ENCODE measurements at regions not wholly inside any gene's neighbourhood (a gene's known extent, or its start where the extent isn't known, plus 50 kb on each side); places are given as distances from the start of the nearest gene placed in this dataset.

- H3K27me3 ChIP-seq (ENCODE audit: control insufficient read depth, insufficient read depth, low read length): no peaks in the 10 kb centered on the region
- no peak for DNase-seq (ENCODE audit: low read depth)
- no peak overlapping the region for H3K4me3 ChIP-seq (ENCODE audit: low read depth, low read length)
- no peaks in the 10 kb centered on the region for H3K36me3 ChIP-seq (ENCODE audit: control insufficient read depth, insufficient read depth, low read length)
- TF ChIP-seq CTCF (IDR thresholded peaks at IDR 0.05; ENCODE audit: insufficient read depth, low read length, poor library complexity, severe bottlenecking): no peak
Observed at GRCh38 chr5:105397749-105398148, 1835.2 kb upstream of the NUDT12 start.

GRCh38 chr5:105392710-105393149 lies 1830.1 kb upstream of the NUDT12 start:
- TF ChIP-seq CTCF (IDR thresholded peaks at IDR 0.05; ENCODE audit: insufficient read depth, low read length, poor library complexity, severe bottlenecking): no peak
- Histone ChIP-seq H3K4me3 (ENCODE audit: low read depth, low read length) (no peak overlapping the region), H3K27me3 (ENCODE audit: control insufficient read depth, insufficient read depth, low read length) (no peaks in the 10 kb centered on the region), H3K36me3 (ENCODE audit: control insufficient read depth, insufficient read depth, low read length) (no peaks in the 10 kb centered on the region)
- no peak for DNase-seq (ENCODE audit: low read depth)

DNA sequence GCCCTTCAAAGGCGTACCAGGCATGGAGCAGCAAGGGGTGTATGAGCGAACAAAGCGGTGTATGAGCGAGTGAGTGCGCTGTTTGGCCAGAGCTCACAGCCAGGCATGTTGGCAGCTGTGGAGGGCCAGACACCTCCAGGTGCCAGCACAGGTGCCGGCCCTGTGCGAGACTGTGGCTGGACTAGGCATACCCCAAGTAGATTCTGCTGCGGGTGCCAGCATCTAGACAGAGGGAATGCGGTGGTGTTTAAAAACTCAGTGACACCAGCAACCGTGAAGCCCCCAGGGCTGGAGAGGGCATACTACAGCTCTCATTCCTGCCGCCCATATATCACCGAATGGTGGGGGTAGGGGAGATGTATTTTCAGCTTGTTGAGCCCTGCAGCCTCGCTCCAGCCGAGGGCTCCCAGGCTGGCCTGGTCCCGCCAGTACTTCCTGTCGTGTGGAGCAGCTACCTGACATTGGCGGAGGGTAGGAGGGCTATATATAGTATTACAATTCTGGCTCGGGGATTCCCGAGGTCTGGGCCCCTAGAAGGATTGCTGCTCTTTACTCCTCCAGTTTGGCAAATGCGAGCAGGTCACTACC lies 1829.6 kb upstream of the NUDT12 start:
- DNase-seq (ENCODE audit: low read depth): no peak
- no peaks in the 10 kb centered on the region for H3K27me3 ChIP-seq (ENCODE audit: control insufficient read depth, insufficient read depth, low read length)
- H3K4me3 ChIP-seq (ENCODE audit: low read depth, low read length): no peak overlapping the region
- H3K36me3 ChIP-seq (ENCODE audit: control insufficient read depth, insufficient read depth, low read length): no peaks in the 10 kb centered on the region
- no peak for TF ChIP-seq CTCF (IDR thresholded peaks at IDR 0.05; ENCODE audit: insufficient read depth, low read length, poor library complexity, severe bottlenecking)

DNA sequence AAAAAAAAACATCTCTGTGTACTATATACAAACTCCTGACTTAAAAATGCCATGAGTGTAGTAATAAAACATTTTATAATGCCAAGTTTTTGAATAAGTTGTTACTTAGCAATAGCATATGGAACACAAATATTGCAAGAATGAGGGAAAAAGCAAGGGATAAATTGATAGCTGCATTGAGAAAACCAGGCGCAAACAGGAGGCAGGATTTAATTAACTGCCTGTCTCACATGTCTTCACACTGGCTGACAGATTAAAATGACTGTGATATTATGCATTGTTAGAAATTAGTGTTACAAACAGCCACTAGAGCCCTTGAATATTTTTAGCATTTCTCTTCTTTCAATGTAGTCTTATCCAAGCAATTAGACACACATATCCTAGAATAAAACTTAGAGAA lies 1817.5 kb upstream of the NUDT12 start:
- no peak for TF ChIP-seq CTCF (IDR thresholded peaks at IDR 0.05; ENCODE audit: insufficient read depth, low read length, poor library complexity, severe bottlenecking)
- no peaks in the 10 kb centered on the region for H3K27me3 ChIP-seq (ENCODE audit: control insufficient read depth, insufficient read depth, low read length)
- no peak overlapping the region for H3K4me3 ChIP-seq (ENCODE audit: low read depth, low read length)
- DNase-seq (ENCODE audit: low read depth): no peak
- H3K36me3 ChIP-seq (ENCODE audit: control insufficient read depth, insufficient read depth, low read length): no peaks in the 10 kb centered on the region

GRCh38 chr5:105371169-105371568 lies 1808.6 kb upstream of the NUDT12 start:
- no peak overlapping the region for H3K4me3 ChIP-seq (ENCODE audit: low read depth, low read length)
- no peak for DNase-seq (ENCODE audit: low read depth)
- TF ChIP-seq CTCF (IDR thresholded peaks at IDR 0.05; ENCODE audit: insufficient read depth, low read length, poor library complexity, severe bottlenecking): no peak
- H3K36me3 ChIP-seq (ENCODE audit: control insufficient read depth, insufficient read depth, low read length): no peaks in the 10 kb centered on the region
- no peaks in the 10 kb centered on the region for H3K27me3 ChIP-seq (ENCODE audit: control insufficient read depth, insufficient read depth, low read length)

DNA sequence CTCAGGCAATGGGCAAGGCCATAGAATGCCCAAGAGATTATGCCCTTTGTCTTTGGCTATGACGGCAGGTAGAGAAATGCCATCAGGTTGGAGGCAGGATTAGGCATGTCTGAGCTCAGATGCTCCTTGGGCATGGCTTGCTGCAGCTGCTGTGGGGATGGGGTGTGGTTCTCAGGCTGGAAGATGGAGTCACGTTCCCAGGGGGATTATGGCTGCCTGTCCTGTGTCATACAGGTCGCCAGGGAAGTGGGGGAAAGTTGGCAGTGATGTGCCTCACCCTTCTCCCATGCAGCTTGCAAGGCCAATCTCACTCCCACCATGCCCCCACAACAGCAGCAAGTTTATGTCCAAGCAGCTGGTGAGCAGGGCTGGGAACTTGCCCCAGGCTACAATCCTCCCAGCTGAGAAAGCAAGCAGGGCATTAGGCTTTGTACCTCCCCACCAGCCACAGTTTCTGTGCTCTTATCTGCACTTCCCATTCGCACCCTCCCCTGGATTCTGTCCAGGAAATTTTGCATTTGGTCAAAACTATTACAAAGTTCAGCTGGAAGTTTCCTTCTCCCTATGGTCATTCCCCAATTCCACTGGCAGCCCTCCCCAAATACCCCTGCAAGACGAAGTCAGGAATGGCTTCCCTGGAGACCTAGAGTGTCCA lies 1788.0 kb upstream of the NUDT12 start:
- no peak for DNase-seq (ENCODE audit: low read depth)
- Histone ChIP-seq H3K36me3 (ENCODE audit: control insufficient read depth, insufficient read depth, low read length) (no peaks in the 10 kb centered on the region), H3K27me3 (ENCODE audit: control insufficient read depth, insufficient read depth, low read length) (no peaks in the 10 kb centered on the region), H3K4me3 (ENCODE audit: low read depth, low read length) (no peak overlapping the region)
- TF ChIP-seq CTCF (IDR thresholded peaks at IDR 0.05; ENCODE audit: insufficient read depth, low read length, poor library complexity, severe bottlenecking): no peak
